ENCODE measurements at regions not wholly inside any gene's neighbourhood (a gene's known extent, or its start where the extent isn't known, plus 50 kb on each side); places are given as distances from the start of the nearest gene placed in this dataset.
A peak's percentile ranks its signal among the peaks of the same experiment; 100 is the strongest.

DNA sequence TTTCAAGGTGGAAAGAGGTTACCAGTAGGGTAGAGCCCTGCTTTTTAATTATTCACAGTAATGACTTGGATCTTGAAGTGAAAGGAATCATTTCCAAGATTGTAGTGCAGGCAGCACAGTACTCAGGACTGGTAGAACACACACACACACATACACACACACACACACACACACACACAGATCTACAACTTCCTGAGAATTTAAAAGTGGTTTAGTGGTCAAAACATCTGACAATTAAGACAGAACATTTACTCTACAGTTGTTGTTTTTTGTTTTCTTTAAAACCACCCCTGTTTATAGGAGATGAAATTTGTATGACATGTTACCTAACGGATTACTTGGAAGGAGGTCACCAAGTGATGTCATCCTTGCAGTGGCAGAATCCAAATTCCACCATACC, 146.7 kb upstream of the VRK2 start:
- no peak overlapping the region for H3K4me3 Mint-ChIP-seq
- no peaks in the 10 kb centered on the region for H3K27me3 Mint-ChIP-seq
- ATAC-seq (replicated peaks) (no peak), DNase-seq (no peak)
- H3K9me3 Mint-ChIP-seq: no peaks in the 10 kb centered on the region
- H3K4me1 Mint-ChIP-seq: peaks cover 8 to 14% of the 10 kb centered on the region in 2 donors
- H3K27ac Mint-ChIP-seq: no peak overlapping the region
- H3K36me3 Mint-ChIP-seq: no peaks in the 10 kb centered on the region

DNA sequence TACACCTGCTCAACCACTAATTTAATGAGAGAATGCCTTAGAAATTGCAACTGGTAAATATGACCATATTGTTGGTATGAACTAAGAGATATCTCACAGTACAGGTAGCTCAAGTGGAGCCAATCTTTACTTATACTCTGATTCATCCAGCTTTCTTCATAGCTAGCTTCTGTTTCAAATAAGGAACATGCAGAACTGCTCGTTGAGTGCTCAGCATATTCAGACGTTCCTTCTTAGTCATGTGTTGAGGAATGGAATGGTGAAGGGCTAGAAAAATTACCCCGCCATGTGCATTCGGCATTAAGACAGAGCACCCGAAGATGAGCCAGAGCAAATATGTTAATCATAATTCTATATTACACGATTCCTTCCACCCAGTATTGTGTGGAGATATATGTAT, 144.0 kb upstream of the VRK2 start:
- Mint-ChIP-seq H3K27ac (no peak overlapping the region), H3K36me3 (peaks cover 0 to 4% of the 10 kb centered on the region in 2 donors), H3K4me3 (no peak overlapping the region), H3K27me3 (no peaks in the 10 kb centered on the region), H3K9me3 (peaks cover 4% of the 10 kb centered on the region in 2 donors), H3K4me1 (peaks cover 11 to 16% of the 10 kb centered on the region in 2 donors)
- DNase-seq (no peak), ATAC-seq (replicated peaks) (no peak)

DNA sequence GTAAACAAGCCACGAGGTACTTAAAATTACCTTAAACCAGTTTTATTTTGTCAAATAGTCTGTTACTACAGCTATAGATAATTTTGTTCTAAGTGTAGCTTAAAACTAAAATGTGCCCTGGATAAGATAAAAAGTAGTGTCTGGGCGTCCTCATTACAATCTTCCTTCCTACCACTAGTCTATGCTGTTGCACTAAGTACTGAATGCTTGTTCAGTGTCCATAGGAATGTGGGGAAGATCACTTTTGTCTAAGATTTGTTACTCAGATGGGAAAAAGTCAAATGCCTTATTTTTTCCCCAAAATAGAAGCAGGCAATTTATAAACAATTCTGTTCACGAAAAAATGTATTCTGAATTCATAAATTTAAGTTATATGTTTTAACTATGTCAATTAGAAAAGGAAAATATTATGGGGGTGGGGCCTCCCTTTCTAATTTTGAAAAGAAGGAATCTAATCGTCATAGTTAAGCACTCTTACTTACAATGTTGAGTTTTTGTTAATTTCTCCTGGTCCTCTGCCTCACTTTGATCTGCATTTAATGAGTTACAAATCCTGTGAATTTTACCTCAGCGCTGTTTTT, 140.4 kb upstream of the VRK2 start:
- no peak overlapping the region for H3K4me3 Mint-ChIP-seq
- ATAC-seq (replicated peaks) (peak; percentile 76), DNase-seq (no peak)
- H3K27me3 Mint-ChIP-seq: no peaks in the 10 kb centered on the region
- peaks cover 19 to 36% of the 10 kb centered on the region in 2 donors for H3K4me1 Mint-ChIP-seq
- H3K9me3 Mint-ChIP-seq: peaks cover 5% of the 10 kb centered on the region in 2 donors
- H3K27ac Mint-ChIP-seq: peak overlapping the region; percentile 37
- H3K36me3 Mint-ChIP-seq: peaks cover 0 to 6% of the 10 kb centered on the region in 2 donors

DNA sequence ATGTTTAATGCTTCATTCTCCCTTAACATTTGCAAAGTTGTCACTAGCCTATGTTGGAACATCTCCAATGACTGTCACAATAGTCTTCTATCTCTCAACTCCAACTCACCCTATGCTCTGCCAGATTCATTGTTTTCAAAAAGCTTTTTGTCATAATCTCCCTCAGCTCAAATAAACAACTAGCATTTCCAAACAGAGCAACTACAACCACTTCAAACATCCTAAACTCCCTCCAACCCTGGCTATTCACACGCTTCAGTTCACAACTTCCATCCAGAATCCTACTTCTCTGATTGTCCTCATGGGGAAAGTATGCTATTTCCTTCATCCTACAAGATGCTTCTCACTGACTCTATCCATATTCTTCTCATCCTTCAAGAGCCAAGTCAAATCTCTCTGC, 139.2 kb upstream of the VRK2 start:
- DNase-seq (no peak), ATAC-seq (replicated peaks) (no peak)
- H3K9me3 Mint-ChIP-seq: peaks cover 5% of the 10 kb centered on the region in 2 donors
- H3K27me3 Mint-ChIP-seq: no peaks in the 10 kb centered on the region
- peaks cover 0 to 6% of the 10 kb centered on the region in 2 donors for H3K36me3 Mint-ChIP-seq
- peaks cover 16 to 36% of the 10 kb centered on the region in 2 donors for H3K4me1 Mint-ChIP-seq
- H3K4me3 Mint-ChIP-seq: no peak overlapping the region
- H3K27ac Mint-ChIP-seq: peak overlapping the region; percentile 20

DNA sequence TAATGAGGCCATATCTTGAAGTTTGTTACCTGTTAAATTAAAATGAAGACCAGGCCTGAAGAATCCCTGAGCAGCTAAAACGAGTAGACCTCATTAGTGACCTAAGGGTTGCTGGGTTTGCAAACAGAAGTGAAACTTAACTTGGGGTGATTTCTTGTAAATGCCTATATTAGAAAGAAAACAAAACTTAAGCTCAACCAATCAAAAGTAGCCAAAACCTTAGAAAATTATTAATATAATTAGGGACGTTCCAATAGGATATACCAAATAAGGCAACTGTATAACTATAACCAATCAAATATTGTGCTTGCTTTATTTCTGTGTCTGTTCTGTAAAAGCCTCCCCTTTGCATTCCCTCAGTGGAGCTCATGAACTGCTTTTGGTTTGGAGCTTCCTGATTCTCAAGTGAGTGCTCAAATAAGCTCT, 137.9 kb upstream of the VRK2 start:
- H3K4me3 Mint-ChIP-seq: no peak overlapping the region
- ATAC-seq (replicated peaks) (peak; percentile 84 to 86), DNase-seq (no peak)
- H3K9me3 Mint-ChIP-seq: peaks cover 5% of the 10 kb centered on the region in 2 donors
- peak overlapping the region; percentile 83 for H3K27ac Mint-ChIP-seq
- peaks cover 0 to 6% of the 10 kb centered on the region in 2 donors for H3K36me3 Mint-ChIP-seq
- H3K27me3 Mint-ChIP-seq: no peaks in the 10 kb centered on the region
- H3K4me1 Mint-ChIP-seq: peaks cover 16 to 36% of the 10 kb centered on the region in 2 donors

DNA sequence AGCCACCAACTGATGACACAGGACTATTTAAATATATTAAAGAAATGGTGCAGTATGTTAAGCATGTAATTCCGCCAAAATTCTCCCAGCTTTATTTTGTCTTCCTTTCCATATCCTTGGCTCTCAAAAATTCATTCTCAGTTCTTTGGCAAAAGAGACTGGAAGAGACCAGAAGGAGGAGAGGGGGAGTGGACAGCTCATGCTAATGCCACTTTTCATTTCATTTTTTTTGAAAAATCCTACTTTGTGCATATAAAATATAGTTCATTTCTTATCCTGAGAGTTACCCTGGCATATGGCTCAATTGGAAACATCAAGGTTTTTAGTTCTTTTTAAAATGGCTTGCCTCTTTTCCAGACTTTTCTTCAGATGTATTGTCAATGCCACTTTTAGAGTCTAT, 128.5 kb upstream of the VRK2 start:
- no peak for ATAC-seq (replicated peaks)
- Mint-ChIP-seq H3K4me3 (no peak overlapping the region), H3K27me3 (no peaks in the 10 kb centered on the region), H3K27ac (no peak overlapping the region), H3K9me3 (no peaks in the 10 kb centered on the region), H3K36me3 (no peaks in the 10 kb centered on the region), H3K4me1 (peaks cover 3 to 19% of the 10 kb centered on the region in 2 donors)
- DNase-seq: no peak

DNA sequence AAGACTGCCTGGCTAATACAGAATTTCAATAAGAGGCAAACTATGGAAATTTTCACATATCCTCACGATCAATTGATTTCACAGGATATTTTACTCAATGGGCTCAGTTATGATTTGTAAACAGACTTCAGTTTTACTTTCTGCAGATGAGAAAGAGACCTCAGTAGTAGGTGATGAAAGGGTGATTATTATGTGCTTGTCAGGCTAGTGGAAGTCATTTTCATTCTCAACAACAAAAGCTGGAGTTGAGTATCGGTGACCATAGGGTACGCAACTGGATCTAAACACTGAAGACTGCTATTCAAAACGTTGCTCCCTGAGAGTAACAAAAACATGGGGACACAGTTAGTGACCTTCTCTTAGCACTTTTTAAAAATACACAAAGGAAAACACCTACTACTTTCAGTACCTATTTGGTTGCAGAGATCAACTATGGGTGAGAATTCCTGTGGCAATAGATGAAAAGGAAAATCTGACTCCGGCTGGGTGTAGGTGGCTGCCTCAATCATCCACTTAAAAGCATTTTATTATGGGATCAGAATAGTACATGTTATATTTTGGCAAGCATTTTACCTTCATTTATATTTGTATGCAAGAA, 126.2 kb upstream of the VRK2 start:
- DNase-seq (no peak), ATAC-seq (replicated peaks) (peak in 1 of 2 donors; percentile 34)
- Mint-ChIP-seq H3K27me3 (no peaks in the 10 kb centered on the region), H3K36me3 (no peaks in the 10 kb centered on the region), H3K27ac (peak overlapping the region; percentile 51), H3K9me3 (peaks cover 6 to 7% of the 10 kb centered on the region in 2 donors), H3K4me3 (no peak overlapping the region), H3K4me1 (peaks cover 8 to 19% of the 10 kb centered on the region in 2 donors)

DNA sequence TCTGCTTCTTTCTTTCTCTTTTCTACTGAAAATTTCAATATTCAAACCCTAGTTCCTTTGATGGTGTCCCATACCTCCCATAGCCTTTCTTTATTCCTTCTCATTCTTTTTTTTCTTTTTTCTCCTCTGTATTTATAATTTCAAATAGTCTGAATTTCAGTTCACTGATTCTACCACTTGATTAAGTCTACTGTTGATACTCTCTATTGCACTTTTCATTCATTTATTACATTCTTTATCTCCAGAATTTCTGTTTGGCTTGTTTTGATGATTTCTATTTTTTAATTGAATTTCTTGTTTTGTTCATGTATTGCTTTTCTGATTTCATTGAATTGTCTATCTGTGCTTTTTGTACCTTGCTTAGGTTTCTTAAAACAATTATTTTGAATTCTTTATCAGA, 111.9 kb upstream of the VRK2 start:
- ATAC-seq (replicated peaks) (no peak), DNase-seq (no peak)
- no peaks in the 10 kb centered on the region for H3K4me1 Mint-ChIP-seq
- H3K9me3 Mint-ChIP-seq: peaks cover 26 to 29% of the 10 kb centered on the region in 2 donors
- H3K4me3 Mint-ChIP-seq: no peak overlapping the region
- no peak overlapping the region for H3K27ac Mint-ChIP-seq
- H3K36me3 Mint-ChIP-seq: peaks cover 18 to 26% of the 10 kb centered on the region in 2 donors
- no peaks in the 10 kb centered on the region for H3K27me3 Mint-ChIP-seq

DNA sequence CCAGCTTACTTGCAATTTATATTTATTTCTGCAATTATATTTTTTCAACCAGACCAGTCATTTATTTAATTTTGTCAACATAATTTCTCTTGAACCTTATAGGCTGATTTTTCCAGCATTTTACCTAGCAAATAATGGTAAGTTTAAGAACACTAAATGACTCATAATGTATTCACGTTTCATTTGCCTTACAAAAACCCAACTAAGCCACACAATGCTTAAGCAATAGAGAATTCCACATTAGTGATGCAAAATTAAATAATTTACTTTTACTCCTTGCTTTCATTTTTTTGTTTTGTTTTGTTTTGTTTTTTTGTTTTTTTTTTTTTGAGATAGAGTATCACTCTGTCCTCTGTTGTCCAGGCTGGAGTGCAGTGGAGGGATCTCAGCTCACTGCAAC, 110.4 kb upstream of the VRK2 start:
- Mint-ChIP-seq H3K36me3 (peaks cover 18 to 26% of the 10 kb centered on the region in 2 donors), H3K9me3 (peaks cover 22 to 28% of the 10 kb centered on the region in 2 donors), H3K4me3 (no peak overlapping the region), H3K27ac (no peak overlapping the region), H3K4me1 (no peaks in the 10 kb centered on the region), H3K27me3 (no peaks in the 10 kb centered on the region)
- DNase-seq (no peak), ATAC-seq (replicated peaks) (no peak)

DNA sequence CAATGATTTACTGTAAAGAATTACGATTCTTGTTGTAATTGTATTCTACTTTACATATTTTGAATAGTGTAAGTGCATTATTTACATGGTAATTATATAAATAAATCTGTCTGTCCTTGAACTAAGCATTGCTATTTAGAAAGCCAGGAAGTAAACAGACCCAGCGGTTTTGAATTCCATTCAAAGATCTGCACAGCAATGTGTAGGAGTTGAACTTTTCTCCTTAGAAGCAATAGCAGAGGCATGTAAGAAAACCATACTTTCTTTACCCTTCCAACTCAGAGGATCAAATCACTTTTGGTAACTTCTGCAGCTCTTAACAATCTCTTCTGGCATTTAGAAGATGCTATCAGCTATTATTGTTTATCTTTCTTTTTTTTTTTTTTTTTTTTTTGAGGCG, 109.2 kb upstream of the VRK2 start:
- peaks cover 18 to 26% of the 10 kb centered on the region in 2 donors for H3K36me3 Mint-ChIP-seq
- peaks cover 21 to 22% of the 10 kb centered on the region in 2 donors for H3K9me3 Mint-ChIP-seq
- no peak overlapping the region for H3K4me3 Mint-ChIP-seq
- ATAC-seq (replicated peaks) (no peak), DNase-seq (no peak)
- no peak overlapping the region for H3K27ac Mint-ChIP-seq
- no peaks in the 10 kb centered on the region for H3K4me1 Mint-ChIP-seq
- no peaks in the 10 kb centered on the region for H3K27me3 Mint-ChIP-seq

DNA sequence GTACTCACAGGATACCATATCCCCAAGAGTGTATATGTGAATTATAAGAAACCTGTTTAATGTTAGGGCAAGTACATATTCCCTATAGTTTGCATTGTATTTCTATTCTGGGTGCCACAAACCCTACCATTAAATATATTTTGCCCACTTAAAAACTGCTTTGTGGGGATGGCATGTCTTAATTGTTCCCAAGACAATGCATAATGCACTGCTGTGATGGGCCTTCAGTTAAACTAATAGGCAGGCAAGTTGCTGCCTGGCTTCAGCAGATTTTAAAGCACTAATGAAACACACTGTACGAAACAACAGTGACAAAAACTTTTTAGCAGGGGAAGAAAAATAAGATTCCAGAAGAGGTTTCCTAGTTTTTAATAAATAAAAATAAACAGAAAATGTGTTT, 104.8 kb upstream of the VRK2 start:
- Mint-ChIP-seq H3K27ac (no peak overlapping the region), H3K27me3 (no peaks in the 10 kb centered on the region), H3K36me3 (peaks cover 0 to 11% of the 10 kb centered on the region in 2 donors), H3K9me3 (no peaks in the 10 kb centered on the region), H3K4me3 (no peak overlapping the region), H3K4me1 (no peaks in the 10 kb centered on the region)
- no peak for DNase-seq
- no peak for ATAC-seq (replicated peaks)

DNA sequence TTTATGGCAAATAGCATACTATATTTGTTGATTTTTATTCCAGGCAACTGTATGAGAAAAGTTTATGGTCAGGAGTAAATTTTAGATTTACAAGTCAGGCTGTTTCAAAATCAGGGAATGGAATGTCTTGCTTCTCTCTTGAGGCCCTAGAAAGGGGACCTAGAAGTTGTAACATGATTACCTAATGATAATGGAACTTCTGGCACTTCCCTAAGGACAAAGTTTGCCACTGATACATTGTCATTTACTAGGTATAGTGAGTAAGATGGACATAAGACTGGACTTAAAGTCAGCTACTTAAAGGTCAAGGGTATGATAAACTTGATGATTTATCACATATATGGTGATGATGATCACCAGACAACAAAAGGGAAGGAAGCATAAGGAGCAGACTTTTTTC, 103.3 kb upstream of the VRK2 start:
- Mint-ChIP-seq H3K27me3 (no peaks in the 10 kb centered on the region), H3K4me1 (no peaks in the 10 kb centered on the region), H3K36me3 (peaks cover 0 to 10% of the 10 kb centered on the region in 2 donors), H3K27ac (no peak overlapping the region), H3K9me3 (no peaks in the 10 kb centered on the region), H3K4me3 (no peak overlapping the region)
- DNase-seq (no peak), ATAC-seq (replicated peaks) (no peak)

DNA sequence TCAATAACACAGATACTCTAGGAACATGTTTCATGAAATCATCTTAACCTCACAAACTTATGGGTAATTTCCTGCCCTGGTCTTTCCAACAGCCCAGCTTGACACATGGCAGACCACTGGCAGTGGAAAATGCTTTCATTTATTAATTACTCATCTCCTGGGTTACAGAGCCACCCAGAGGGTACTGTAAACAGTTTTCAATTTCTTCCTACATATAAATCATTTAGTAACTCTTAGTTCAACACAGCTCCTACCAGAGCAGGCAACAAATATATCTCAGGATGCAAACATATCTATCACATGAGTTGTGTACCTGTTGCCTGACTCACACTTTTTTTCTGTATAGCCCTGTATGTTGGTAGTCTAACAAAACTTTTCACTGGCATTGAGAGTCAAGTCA, 99.2 kb upstream of the VRK2 start:
- H3K36me3 Mint-ChIP-seq: peaks cover 0 to 17% of the 10 kb centered on the region in 2 donors
- no peak overlapping the region for H3K27ac Mint-ChIP-seq
- ATAC-seq (replicated peaks): no peak
- H3K4me1 Mint-ChIP-seq: no peaks in the 10 kb centered on the region
- no peak overlapping the region for H3K4me3 Mint-ChIP-seq
- H3K27me3 Mint-ChIP-seq: no peaks in the 10 kb centered on the region
- H3K9me3 Mint-ChIP-seq: peaks cover 0 to 3% of the 10 kb centered on the region in 2 donors
- no peak for DNase-seq

DNA sequence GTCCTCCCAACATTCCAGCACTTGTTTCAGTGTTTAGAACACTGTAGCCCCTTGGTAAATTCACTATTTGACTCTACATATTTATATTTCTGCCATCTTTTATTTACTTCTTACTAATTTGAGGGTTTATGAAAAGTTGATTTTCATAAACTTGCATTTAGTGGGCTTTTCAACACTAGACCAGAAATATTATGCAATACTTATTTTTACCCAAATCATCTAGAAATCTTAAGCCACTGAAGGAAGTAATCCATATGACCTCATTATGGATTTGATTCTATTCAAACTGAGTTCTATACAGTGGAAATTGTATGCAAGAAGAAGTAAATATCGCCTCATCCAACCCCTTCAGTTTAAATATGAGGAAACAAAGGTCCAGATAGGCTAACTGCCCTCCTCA, 92.6 kb upstream of the VRK2 start:
- ATAC-seq (replicated peaks) (no peak), DNase-seq (no peak)
- Mint-ChIP-seq H3K4me3 (no peak overlapping the region), H3K27ac (no peak overlapping the region), H3K4me1 (no peaks in the 10 kb centered on the region), H3K27me3 (no peaks in the 10 kb centered on the region), H3K9me3 (peaks cover 0 to 3% of the 10 kb centered on the region in 2 donors), H3K36me3 (peaks cover 0 to 7% of the 10 kb centered on the region in 2 donors)

DNA sequence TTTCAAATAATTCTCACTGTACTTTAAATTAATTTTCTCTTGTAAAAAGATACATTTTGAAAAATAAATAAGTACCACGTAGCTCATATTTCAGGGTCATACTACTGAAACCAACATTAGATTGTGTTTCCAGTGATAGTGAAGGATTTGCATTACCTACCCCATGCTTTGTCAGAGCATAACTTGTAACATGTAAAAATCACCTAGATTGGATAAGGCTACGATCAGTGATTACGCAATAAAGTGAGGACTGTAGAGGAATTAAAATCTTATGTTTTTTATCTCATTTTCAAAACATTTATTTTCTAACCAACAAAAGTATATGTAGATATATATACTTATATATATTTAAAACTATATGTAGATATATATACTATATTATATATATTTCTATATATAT, 89.4 kb upstream of the VRK2 start:
- Mint-ChIP-seq H3K27me3 (no peaks in the 10 kb centered on the region), H3K27ac (no peak overlapping the region), H3K36me3 (no peaks in the 10 kb centered on the region), H3K4me3 (no peak overlapping the region), H3K4me1 (no peaks in the 10 kb centered on the region), H3K9me3 (no peaks in the 10 kb centered on the region)
- DNase-seq (no peak), ATAC-seq (replicated peaks) (no peak)

Data from stimulated activated naive B cell treated with anti-CD40 and anti-IgM and Interleukin-4, amounts not matched to agents 10 μg/mL and 1 μg/mL and 100 μg/mL, for 72 hours (primary cell).